Natural killer cell treated with Interleukin-12 subunit alpha and Interleukin-12 subunit beta and Interleukin-15 and Interleukin-18, amount 100 ng/mL, for 72 hours (primary cell): ENCODE measurements at regions not wholly inside any gene's neighbourhood (a gene's known extent, or its start where the extent isn't known, plus 50 kb on each side); places are given as distances from the start of the nearest gene placed in this dataset.
A peak's percentile ranks its signal among the peaks of the same experiment; 100 is the strongest.

Experiments
- ATAC-seq, 2 donors: fragments of 150-1000 bp; cut with Tn5 transposase in 1 of 2; sonication (Bioruptor Pico), chemical (Tn5 transposase) in 1 of 2; 2 replicates each; pipeline ENCODE4 v1.10.0; 2021
- DNase-seq: peaks from one replicate; pipeline ENCODE4 v3.0.0; 2022; ENCODE audit warnings: low spot score
- H3K27ac Mint-ChIP-seq, 2 donors: 1 replicate in 1 of 2; 2 replicates in 1 of 2; pipeline ENCODE4 v1.8.0; 2022; ENCODE audit warnings: mixed read lengths in 2 of 2, mild to moderate bottlenecking in 1 of 2, moderate library complexity in 1 of 2
- H3K27me3 Mint-ChIP-seq, 2 donors: 1 replicate in 1 of 2; 2 replicates in 1 of 2; pipeline ENCODE4 v1.8.0; 2022; ENCODE audit warnings: mixed read lengths in 2 of 2
- H3K36me3 Mint-ChIP-seq: one replicate; pipeline ENCODE4 v1.8.0; 2022; ENCODE audit warnings: mixed read lengths
- H3K4me1 Mint-ChIP-seq, 2 donors: 1 replicate in 1 of 2; 2 replicates in 1 of 2; pipeline ENCODE4 v1.8.0; 2022; ENCODE audit warnings: low read depth in 2 of 2, mixed read lengths in 2 of 2, mild to moderate bottlenecking in 1 of 2
- H3K4me3 Mint-ChIP-seq: one replicate; pipeline ENCODE4 v1.8.0; 2022; ENCODE audit warnings: mixed read lengths
- H3K9me3 Mint-ChIP-seq: 2 replicates; pipeline ENCODE4 v1.8.0; 2022; ENCODE audit warnings: mixed read lengths

DNA sequence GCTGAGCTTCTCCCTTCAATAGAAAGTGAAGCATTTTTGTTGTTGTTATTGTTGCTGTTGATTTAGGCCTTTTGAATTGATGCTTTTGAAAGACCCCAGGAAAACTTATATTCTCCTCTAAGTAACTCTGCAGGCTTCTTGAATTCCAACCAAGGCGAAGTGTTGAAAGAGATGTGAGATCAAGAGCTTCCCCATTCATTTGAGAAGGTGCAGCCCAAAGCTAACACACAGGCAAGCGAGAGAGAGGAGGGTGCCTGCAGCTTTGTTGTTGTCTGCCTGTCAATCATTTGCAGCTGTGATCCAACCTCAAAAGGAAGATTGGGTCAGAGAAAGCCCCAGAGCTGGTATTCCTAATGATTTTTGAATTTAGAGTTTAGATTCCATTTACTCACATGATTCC lies 963.6 kb upstream of the CNTNAP5 start:
- Mint-ChIP-seq H3K36me3 (peaks cover 21% of the 10 kb centered on the region), H3K27me3 (no peaks in the 10 kb centered on the region), H3K4me1 (no peaks in the 10 kb centered on the region), H3K9me3 (peaks cover 33% of the 10 kb centered on the region), H3K27ac (no peak overlapping the region), H3K4me3 (no peak overlapping the region)
- no peak for ATAC-seq
- DNase-seq = no peak

DNA sequence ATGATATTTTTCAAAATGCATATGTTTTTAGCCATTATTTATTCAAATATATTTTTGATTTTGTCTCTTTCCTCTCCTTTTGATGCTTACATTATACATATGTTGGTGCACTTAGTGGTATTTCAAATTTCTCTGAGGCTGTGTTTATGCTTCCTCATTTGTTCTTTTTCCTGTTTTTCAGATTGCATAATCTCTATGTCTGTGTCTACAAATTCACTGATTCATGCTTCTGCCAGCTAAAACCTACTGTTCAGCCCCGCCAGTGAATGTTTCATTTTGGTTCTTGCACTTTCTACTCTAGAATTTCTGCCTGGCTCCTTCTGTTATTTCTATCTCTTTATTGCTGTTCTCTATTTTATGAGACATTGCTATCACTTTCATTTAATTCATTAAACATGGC lies 951.7 kb upstream of the CNTNAP5 start:
- H3K36me3 Mint-ChIP-seq = peaks cover 6% of the 10 kb centered on the region
- H3K9me3 Mint-ChIP-seq = peaks cover 5% of the 10 kb centered on the region
- H3K27me3 Mint-ChIP-seq = no peaks in the 10 kb centered on the region
- ATAC-seq = no peak
- no peak for DNase-seq
- H3K27ac Mint-ChIP-seq = no peak overlapping the region
- no peak overlapping the region for H3K4me3 Mint-ChIP-seq
- no peaks in the 10 kb centered on the region for H3K4me1 Mint-ChIP-seq

DNA sequence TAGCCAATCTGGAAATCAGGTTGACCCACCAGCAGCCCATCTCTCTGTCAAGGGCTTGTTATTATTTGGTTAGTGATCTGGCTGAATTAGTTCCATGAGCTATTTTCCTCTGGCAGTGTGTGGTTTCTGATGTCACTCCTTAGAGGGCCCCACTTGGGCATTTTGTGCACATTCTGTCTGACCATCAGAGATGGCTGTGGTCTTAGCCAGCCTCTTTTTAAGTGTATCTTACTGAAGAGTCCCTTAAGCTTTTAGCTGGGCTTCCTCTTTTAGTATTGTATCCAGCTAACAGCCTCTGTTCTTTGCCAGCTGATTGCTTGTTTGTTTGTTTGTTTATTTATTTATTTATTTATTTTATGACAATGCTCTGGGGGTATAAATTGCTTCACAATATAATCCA lies 951.1 kb upstream of the CNTNAP5 start:
- no peak for ATAC-seq
- no peak overlapping the region for H3K4me3 Mint-ChIP-seq
- H3K27me3 Mint-ChIP-seq = no peaks in the 10 kb centered on the region
- H3K4me1 Mint-ChIP-seq = no peaks in the 10 kb centered on the region
- H3K9me3 Mint-ChIP-seq = peaks cover 5% of the 10 kb centered on the region
- DNase-seq = no peak
- no peak overlapping the region for H3K27ac Mint-ChIP-seq
- peaks cover 6% of the 10 kb centered on the region for H3K36me3 Mint-ChIP-seq

DNA sequence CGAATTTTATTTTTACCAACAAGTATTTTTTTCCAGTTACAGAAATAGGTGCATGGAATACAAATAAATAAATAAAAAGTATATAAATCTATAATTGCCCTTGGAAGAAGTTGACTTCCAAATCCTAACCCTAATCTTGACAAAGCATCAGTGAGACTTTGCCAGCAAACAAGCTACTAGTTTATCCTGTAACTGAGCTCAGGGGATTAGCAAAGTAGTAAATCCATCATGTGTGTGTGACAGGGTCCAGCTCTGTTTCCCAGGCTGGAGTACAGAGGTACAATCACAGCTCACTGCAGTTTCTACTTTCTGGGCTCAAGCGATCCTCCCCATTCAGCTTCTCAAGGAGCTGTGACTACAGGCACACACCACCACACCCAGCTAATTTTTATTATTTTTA lies 948.0 kb upstream of the CNTNAP5 start:
- no peaks in the 10 kb centered on the region for H3K4me1 Mint-ChIP-seq
- peaks cover 10% of the 10 kb centered on the region for H3K36me3 Mint-ChIP-seq
- no peaks in the 10 kb centered on the region for H3K27me3 Mint-ChIP-seq
- no peak overlapping the region for H3K27ac Mint-ChIP-seq
- H3K4me3 Mint-ChIP-seq = no peak overlapping the region
- DNase-seq = no peak
- no peak for ATAC-seq
- H3K9me3 Mint-ChIP-seq = peaks cover 6% of the 10 kb centered on the region

DNA sequence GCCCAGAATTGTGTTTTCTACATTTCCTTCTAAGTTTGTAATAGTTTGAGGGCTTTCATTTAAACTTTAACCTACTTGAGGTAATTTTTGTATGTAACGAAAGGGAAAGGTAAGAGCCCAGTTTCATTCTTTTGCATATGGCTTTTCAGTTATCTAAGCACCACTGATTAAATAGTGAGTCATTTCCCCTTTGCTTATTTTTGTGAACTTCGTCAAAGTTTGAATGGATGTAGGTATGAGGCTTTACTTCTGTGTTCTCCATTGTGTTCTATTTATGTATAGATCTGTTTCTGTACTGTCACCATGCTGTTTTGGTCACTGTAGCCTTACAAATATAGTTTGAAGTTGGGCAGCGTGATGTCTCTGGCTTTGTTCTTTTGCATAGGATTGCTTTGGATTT lies 944.8 kb upstream of the CNTNAP5 start:
- DNase-seq (no peak), ATAC-seq (no peak)
- H3K27me3 Mint-ChIP-seq = no peaks in the 10 kb centered on the region
- no peaks in the 10 kb centered on the region for H3K4me1 Mint-ChIP-seq
- H3K36me3 Mint-ChIP-seq = peaks cover 8% of the 10 kb centered on the region
- no peak overlapping the region for H3K27ac Mint-ChIP-seq
- no peak overlapping the region for H3K4me3 Mint-ChIP-seq
- peaks cover 12% of the 10 kb centered on the region for H3K9me3 Mint-ChIP-seq

DNA sequence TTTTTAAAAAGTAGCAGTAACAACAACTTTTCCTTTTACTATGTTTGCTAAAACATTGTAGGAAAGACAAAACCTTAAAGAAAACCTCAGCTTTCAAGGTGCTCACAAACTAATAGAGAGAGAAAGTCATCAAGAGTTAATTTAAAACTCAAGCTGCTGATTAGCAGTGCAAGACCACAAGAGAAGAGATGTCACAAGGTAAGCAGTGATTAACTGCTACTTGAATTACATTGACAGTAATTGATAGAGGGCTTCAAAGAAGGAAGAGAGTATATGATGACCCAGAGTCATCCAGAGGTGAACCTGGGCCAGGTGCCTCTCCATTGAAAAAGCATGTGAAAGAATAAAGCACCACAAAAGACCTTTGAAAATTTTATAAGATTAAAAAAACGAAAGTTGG lies 939.6 kb upstream of the CNTNAP5 start:
- Mint-ChIP-seq H3K27ac (no peak overlapping the region), H3K4me3 (no peak overlapping the region), H3K36me3 (peaks cover 4% of the 10 kb centered on the region), H3K4me1 (no peaks in the 10 kb centered on the region), H3K27me3 (no peaks in the 10 kb centered on the region), H3K9me3 (peaks cover 13% of the 10 kb centered on the region)
- DNase-seq = no peak
- ATAC-seq = no peak

DNA sequence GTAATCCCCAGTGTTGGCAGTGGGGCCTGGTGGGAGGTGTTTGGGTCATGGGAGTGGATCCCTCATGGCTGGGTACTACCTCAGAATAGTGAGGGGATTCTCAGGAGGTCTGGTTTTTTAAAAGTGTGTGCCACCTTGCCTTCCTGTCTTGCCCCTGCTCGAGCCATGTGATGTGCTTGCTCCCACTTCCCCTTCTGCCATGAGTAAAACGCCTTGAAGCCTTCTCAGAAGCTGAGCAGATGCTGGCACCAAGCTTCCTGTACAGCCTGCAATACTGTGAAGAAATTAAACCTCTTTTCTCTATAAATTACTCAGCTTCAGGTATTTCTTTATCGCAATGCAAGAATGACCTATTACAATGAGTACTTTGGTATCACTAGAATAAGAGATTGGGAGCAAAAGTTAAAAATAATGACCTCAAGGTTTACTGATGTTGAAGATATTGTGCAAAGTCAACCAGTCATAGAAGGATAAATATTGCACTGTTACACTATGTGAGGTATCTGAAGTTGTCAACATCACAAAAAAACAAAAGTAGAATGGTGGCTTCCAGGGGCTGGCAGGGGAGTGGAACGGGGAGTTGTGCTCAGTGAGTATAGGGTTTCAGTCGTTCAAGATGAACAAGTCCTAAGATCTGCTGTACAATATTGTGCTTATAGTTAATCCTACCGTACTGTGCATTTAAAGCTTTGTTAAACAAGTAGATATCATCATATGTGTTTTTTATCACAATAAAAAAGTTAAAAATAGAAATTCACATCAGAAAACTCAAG lies 938.3 kb upstream of the CNTNAP5 start:
- H3K9me3 Mint-ChIP-seq = peaks cover 13% of the 10 kb centered on the region
- H3K4me1 Mint-ChIP-seq = no peaks in the 10 kb centered on the region
- no peak overlapping the region for H3K27ac Mint-ChIP-seq
- peaks cover 4% of the 10 kb centered on the region for H3K36me3 Mint-ChIP-seq
- H3K4me3 Mint-ChIP-seq = no peak overlapping the region
- DNase-seq (no peak), ATAC-seq (no peak)
- H3K27me3 Mint-ChIP-seq = no peaks in the 10 kb centered on the region

DNA sequence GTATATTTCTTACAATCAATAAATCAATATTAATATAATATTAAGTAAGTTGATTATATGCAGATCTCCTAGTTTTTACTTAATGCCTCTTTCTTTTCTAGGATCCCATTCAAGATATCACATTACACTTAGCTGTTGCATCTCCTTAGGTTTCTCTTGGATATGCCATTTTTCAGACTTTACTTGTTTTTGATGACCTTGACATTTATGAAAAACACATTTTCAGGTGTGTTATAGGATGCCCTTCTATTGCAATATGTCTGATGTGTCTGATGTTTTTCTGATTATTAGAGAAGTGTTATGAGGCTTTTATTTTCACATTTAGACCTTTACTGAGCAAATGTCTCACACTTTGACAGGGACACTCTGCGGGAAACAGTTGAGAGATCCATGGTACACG lies 933.6 kb upstream of the CNTNAP5 start:
- DNase-seq = no peak
- no peak overlapping the region for H3K27ac Mint-ChIP-seq
- no peaks in the 10 kb centered on the region for H3K4me1 Mint-ChIP-seq
- peaks cover 9% of the 10 kb centered on the region for H3K9me3 Mint-ChIP-seq
- no peak for ATAC-seq
- H3K36me3 Mint-ChIP-seq = no peaks in the 10 kb centered on the region
- no peaks in the 10 kb centered on the region for H3K27me3 Mint-ChIP-seq
- H3K4me3 Mint-ChIP-seq = no peak overlapping the region

DNA sequence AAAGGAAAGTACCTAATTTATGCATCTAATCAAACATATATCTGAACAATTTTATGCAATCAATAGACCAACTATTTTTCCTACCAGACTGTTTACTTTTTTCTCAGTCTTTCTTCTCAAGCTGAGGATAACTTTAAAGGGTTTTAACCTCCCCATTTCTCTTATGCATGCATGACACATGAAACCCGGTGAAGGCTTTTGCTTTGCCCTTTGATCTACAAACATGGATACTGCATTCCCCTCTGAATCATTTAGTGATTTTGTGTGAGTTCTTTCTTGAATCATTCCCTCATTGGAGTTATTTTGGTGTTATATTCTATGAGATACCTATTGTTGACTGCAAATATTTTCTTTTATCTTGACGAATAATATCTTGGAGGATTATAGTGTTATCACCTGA lies 931.9 kb upstream of the CNTNAP5 start:
- DNase-seq (no peak), ATAC-seq (no peak)
- Mint-ChIP-seq H3K4me3 (no peak overlapping the region), H3K4me1 (no peaks in the 10 kb centered on the region), H3K27me3 (no peaks in the 10 kb centered on the region), H3K27ac (no peak overlapping the region), H3K9me3 (peaks cover 14% of the 10 kb centered on the region), H3K36me3 (peaks cover 4% of the 10 kb centered on the region)

DNA sequence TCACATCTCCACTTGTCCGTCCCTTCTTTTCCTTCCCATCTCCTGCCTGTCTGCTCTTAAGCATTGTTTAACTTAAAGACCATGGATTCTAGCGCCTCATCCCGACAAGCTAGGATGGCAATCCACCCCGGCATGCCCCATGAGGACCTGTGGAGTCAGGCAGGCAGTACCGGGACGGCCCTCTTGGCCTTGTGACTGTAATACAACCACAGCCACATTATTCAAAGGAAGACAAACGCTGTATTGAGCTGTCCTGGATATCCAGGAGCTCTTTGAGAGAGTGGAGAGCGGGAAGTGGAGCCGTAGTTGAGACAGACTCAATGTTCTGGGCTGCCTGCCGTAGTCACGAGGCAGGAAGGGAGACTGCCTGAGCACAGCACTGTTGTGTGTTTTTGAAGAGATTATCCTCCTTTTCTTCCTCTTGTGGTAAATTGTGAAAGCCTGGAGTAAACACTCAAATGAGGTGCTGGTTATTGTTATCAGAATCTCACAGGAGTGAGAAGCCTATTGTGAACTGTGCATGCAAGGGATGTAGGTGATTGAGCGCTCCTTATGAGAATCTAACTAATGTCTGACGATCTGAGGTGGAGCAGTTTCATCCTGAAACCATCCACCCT lies 929.8 kb upstream of the CNTNAP5 start:
- peaks cover 17% of the 10 kb centered on the region for H3K9me3 Mint-ChIP-seq
- H3K36me3 Mint-ChIP-seq = peaks cover 4% of the 10 kb centered on the region
- H3K27ac Mint-ChIP-seq = peak overlapping the region in 1 of 2 donors; percentile 37
- no peak for ATAC-seq
- H3K4me3 Mint-ChIP-seq = no peak overlapping the region
- H3K27me3 Mint-ChIP-seq = no peaks in the 10 kb centered on the region
- DNase-seq = no peak
- no peaks in the 10 kb centered on the region for H3K4me1 Mint-ChIP-seq

DNA sequence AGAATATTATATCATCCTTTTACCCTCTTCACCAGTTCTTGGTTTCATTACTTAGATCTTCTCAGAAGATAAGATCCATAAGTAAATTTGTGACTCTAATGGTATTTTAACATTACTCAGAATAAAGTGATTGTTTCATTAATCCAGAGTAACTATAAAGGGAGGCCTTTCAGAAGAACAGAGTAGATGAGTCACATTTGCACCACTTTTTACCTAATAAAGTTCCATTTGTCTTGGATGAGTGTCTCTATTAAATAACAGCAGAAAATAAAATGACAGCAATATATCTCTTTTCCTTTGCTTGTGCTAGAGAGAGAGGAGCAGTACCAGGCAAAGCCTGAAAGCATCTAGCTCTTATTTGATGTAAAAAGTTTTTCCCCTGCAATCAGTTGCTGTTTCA lies 926.5 kb upstream of the CNTNAP5 start:
- peaks cover 4% of the 10 kb centered on the region for H3K36me3 Mint-ChIP-seq
- H3K27ac Mint-ChIP-seq = no peak overlapping the region
- no peaks in the 10 kb centered on the region for H3K27me3 Mint-ChIP-seq
- DNase-seq (no peak), ATAC-seq (no peak)
- H3K9me3 Mint-ChIP-seq = peaks cover 21% of the 10 kb centered on the region
- H3K4me1 Mint-ChIP-seq = no peaks in the 10 kb centered on the region
- no peak overlapping the region for H3K4me3 Mint-ChIP-seq

DNA sequence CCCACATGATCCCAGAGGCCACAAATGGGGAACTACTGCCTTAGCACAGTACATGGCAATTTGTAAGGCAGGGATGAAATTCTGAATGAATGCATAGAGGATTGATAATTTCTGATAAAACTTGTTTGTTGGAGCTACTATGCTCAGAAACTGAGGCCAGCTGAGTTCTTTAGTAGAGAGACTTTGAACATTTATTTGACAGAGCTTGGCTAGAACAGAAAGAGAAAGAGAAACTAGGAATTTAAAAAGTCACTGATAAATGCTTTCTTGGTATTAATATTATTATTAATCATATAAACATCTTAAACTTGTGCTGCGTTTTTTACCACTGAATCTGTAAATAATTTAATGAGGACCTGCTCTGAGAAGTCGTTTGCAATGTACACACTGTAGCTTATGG lies 923.7 kb upstream of the CNTNAP5 start:
- Mint-ChIP-seq H3K4me3 (no peak overlapping the region), H3K27me3 (no peaks in the 10 kb centered on the region), H3K27ac (no peak overlapping the region), H3K4me1 (no peaks in the 10 kb centered on the region), H3K9me3 (peaks cover 20% of the 10 kb centered on the region), H3K36me3 (peaks cover 4% of the 10 kb centered on the region)
- DNase-seq (no peak), ATAC-seq (no peak)

DNA sequence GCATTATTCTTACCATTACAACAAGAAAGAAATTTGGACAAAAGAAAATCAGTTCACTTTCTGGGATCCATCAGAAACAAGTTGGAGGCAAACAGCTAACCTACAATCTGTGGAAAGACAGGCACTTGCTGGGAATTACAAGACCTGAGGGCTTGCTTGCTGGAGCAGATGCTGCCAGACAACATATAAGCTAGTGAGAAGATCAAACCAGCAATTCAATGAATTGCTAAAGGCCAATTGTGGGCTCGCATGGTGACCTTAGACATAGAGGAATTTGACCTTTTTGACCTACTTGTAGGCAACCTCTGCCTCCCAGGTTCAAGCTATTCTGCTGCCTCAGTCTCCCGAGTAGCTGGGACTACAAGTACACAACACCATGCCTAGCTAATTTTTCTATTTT lies 921.2 kb upstream of the CNTNAP5 start:
- Mint-ChIP-seq H3K4me3 (no peak overlapping the region), H3K9me3 (peaks cover 15% of the 10 kb centered on the region), H3K36me3 (no peaks in the 10 kb centered on the region), H3K4me1 (no peaks in the 10 kb centered on the region), H3K27ac (no peak overlapping the region), H3K27me3 (no peaks in the 10 kb centered on the region)
- DNase-seq (no peak), ATAC-seq (no peak)

DNA sequence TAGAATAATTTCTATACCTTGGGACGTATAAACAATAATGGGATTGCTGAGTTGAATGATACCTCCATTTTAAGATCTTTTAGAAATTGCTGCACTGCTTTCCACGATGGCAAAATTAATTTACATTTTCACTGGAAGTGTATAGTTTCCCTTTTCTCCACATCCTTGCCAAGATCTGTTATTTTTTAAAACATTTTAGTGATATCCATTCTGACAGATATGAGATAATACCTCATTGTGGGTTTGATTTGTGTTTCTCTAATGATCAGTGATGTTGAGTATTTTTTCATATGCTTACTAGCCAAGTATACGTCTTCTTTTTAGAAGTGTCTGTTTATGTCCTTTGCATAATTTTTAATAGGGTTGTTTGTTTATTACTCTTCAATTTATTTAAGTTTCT lies 908.5 kb upstream of the CNTNAP5 start:
- DNase-seq (no peak), ATAC-seq (no peak)
- Mint-ChIP-seq H3K27ac (no peak overlapping the region), H3K36me3 (peaks cover 12% of the 10 kb centered on the region), H3K4me3 (no peak overlapping the region), H3K27me3 (no peaks in the 10 kb centered on the region), H3K9me3 (peaks cover 33% of the 10 kb centered on the region), H3K4me1 (no peaks in the 10 kb centered on the region)

DNA sequence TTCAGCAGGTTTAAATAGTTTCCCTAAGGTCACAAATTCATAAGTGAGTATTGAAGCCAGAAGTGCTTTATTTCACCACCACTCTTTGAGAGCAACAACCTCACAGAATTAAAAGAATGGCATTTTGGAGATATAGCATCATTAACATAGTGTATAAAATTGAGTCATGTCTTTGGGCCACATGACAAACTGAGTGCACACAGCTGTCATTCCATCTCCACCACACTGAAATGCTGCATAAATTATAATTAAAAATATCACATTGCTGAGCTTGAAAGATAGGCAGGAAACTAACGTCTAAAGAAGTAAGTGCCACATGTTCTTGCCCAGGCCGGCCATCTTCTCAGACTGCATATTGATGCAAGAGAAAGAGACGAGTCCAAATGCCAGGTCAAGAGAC lies 897.9 kb upstream of the CNTNAP5 start:
- peaks cover 8% of the 10 kb centered on the region for H3K36me3 Mint-ChIP-seq
- H3K27me3 Mint-ChIP-seq = no peaks in the 10 kb centered on the region
- DNase-seq (no peak), ATAC-seq (no peak)
- no peaks in the 10 kb centered on the region for H3K4me1 Mint-ChIP-seq
- H3K9me3 Mint-ChIP-seq = peaks cover 4% of the 10 kb centered on the region
- H3K4me3 Mint-ChIP-seq = no peak overlapping the region
- H3K27ac Mint-ChIP-seq = no peak overlapping the region
